Vagina (tissue), 2 donors: ENCODE measurements at regions not wholly inside any gene's neighbourhood (a gene's known extent, or its start where the extent isn't known, plus 50 kb on each side); places are given as distances from the start of the nearest gene placed in this dataset.

ENCODE experiments used
- DNase-seq, 2 donors: peaks; one replicate each; pipeline ENCODE4 v3.0.0-alpha.2; 2017; ENCODE audit errors: extremely low spot score in 2 of 2
- H3K27ac ChIP-seq: fragments of 200-600 bp; sonication (generic); one replicate; pipeline ENCODE4 v1.5.1; 2019
- H3K27me3 ChIP-seq: fragments of 200-600 bp; sonication (generic); one replicate; pipeline ENCODE4 v1.5.1; 2019
- H3K36me3 ChIP-seq, 2 donors: fragments of 200-600 bp; sonication (generic); one replicate each; pipeline ENCODE4 v1.5.1; 2017 to 2019
- H3K4me1 ChIP-seq: fragments of 200-600 bp; sonication (generic); one replicate; pipeline ENCODE4 v1.5.1; 2019
- H3K4me3 ChIP-seq, 2 donors: fragments of 200-600 bp; sonication (generic); 1 replicate in 1 of 2; 2 replicates in 1 of 2; pipeline ENCODE4 v1.5.1; 2016 to 2019
- H3K9me3 ChIP-seq: fragments of 200-600 bp; sonication (generic); one replicate; pipeline ENCODE4 v1.5.1; 2019
- CTCF ChIP-seq, 3 experiments: fragments of 450-650 bp in 2 of 3; fragments of 200-600 bp in 1 of 3; sonication (generic) in 1 of 3; IDR thresholded peaks; one replicate each; pipeline ENCODE4 v1.5.1; 2017 to 2019; ENCODE audit warnings: antibody characterized with exemption in 3 of 3, mild to moderate bottlenecking in 2 of 3, moderate library complexity in 2 of 3
- POLR2A ChIP-seq, 2 donors: fragments of 450-650 bp; IDR thresholded peaks; one replicate each; pipeline ENCODE4 v1.6.1; 2017; ENCODE audit warnings: antibody characterized with exemption in 2 of 2, mild to moderate bottlenecking in 2 of 2, moderate library complexity in 2 of 2
- POLR2AphosphoS5 ChIP-seq, 2 donors: sonication (generic); formaldehyde crosslinking; IDR thresholded peaks; one replicate each; pipeline ENCODE4 v1.9.0; 2017; ENCODE audit warnings: antibody characterized with exemption in 2 of 2, mild to moderate bottlenecking in 2 of 2, low read depth in 1 of 2; ENCODE audit not compliant: insufficient read depth in 1 of 2
- intact Hi-C: fragments of 100-400 bp; cut with DNase I; formaldehyde crosslinking; loops from one replicate; pipeline ENCODE4 v1.15.1; 2023

- no peaks in the 10 kb centered on the region for H3K9me3 ChIP-seq
- intact Hi-C loops = no loop called here
- no peaks in the 10 kb centered on the region for H3K36me3 ChIP-seq
- TF ChIP-seq CTCF (IDR thresholded peaks at IDR 0.05) (no peak), POLR2A (IDR thresholded peaks at IDR 0.05) (no peak), POLR2AphosphoS5 (IDR thresholded peaks at IDR 0.05; ENCODE audit: insufficient read depth in 1 of 2, low read depth in 1 of 2) (no peak)
- no peaks in the 10 kb centered on the region for H3K27me3 ChIP-seq
- no peak overlapping the region for H3K27ac ChIP-seq
- no peaks in the 10 kb centered on the region for H3K4me1 ChIP-seq
- DNase-seq = no peak
- H3K4me3 ChIP-seq = no peak overlapping the region
Observed at GRCh38 chr4:18816228-18816895, 794.8 kb upstream of the LCORL start.

GRCh38 chr4:18815779-18816173, 794.2 kb upstream of the LCORL start:
- TF ChIP-seq POLR2AphosphoS5 (IDR thresholded peaks at IDR 0.05; ENCODE audit: insufficient read depth in 1 of 2, low read depth in 1 of 2) (no peak), CTCF (IDR thresholded peaks at IDR 0.05) (no peak), POLR2A (IDR thresholded peaks at IDR 0.05) (no peak)
- Histone ChIP-seq H3K4me3 (no peak overlapping the region), H3K36me3 (no peaks in the 10 kb centered on the region), H3K27me3 (no peaks in the 10 kb centered on the region), H3K4me1 (no peaks in the 10 kb centered on the region), H3K9me3 (no peaks in the 10 kb centered on the region), H3K27ac (no peak overlapping the region)
- intact Hi-C loops = no loop called here
- no peak for DNase-seq

GRCh38 chr4:18815081-18815778, 793.7 kb upstream of the LCORL start:
- no peak for DNase-seq
- TF ChIP-seq POLR2AphosphoS5 (IDR thresholded peaks at IDR 0.05; ENCODE audit: insufficient read depth in 1 of 2, low read depth in 1 of 2) (no peak), POLR2A (IDR thresholded peaks at IDR 0.05) (no peak)
- intact Hi-C loops = no loop called here

DNA sequence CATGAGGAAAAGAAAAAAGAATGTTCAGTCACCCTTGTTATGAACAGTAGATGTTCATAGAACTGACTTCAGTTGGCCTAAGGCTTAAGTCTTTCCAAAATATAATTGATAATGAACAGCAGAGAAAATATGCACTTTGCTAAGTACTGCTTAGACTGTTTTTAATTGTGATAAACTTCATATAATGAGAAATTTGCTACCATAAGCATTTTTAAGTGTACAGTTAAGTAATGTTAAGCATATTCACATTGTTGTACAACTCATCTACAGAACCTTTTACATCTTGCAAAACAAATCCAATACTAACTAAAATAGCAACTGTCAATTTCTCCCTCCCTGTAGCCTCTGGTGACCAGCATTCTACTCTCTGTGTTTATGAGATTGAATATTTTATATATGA, 792.2 kb upstream of the LCORL start:
- H3K27ac ChIP-seq = no peak overlapping the region
- no peaks in the 10 kb centered on the region for H3K9me3 ChIP-seq
- no peak for TF ChIP-seq POLR2AphosphoS5 (IDR thresholded peaks at IDR 0.05; ENCODE audit: insufficient read depth in 1 of 2, low read depth in 1 of 2)
- TF ChIP-seq CTCF (IDR thresholded peaks at IDR 0.05) = no peak
- TF ChIP-seq POLR2A (IDR thresholded peaks at IDR 0.05) = no peak
- no peaks in the 10 kb centered on the region for H3K4me1 ChIP-seq
- no peaks in the 10 kb centered on the region for H3K36me3 ChIP-seq
- DNase-seq = no peak
- H3K27me3 ChIP-seq = no peaks in the 10 kb centered on the region
- no peak overlapping the region for H3K4me3 ChIP-seq
- intact Hi-C loops = no loop called here

More at GRCh38 chr4:18815081-18815778, 793.7 kb upstream of the LCORL start:
- Histone ChIP-seq H3K27me3 (no peaks in the 10 kb centered on the region), H3K9me3 (no peaks in the 10 kb centered on the region), H3K4me3 (no peak overlapping the region), H3K4me1 (no peaks in the 10 kb centered on the region), H3K27ac (no peak overlapping the region), H3K36me3 (no peaks in the 10 kb centered on the region)

DNA sequence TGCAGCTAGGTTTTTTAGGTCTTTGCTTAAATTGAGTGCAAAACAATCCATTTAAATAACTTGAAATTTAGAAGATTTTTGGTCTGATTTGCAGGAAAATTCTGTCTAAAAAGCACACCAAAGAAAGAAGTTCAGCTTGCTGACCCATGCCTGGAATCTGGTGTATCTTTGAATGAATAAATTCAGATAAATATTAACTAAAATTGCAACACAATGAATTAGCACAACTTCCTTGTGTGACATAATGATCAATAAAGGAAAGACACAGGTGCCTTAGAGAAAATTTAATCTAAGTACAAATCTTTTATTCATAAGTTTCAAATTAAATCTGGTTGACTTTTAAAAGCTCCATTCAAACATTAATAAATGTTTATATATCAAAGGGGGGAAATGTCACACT, 791.5 kb upstream of the LCORL start:
- H3K4me1 ChIP-seq = no peaks in the 10 kb centered on the region
- intact Hi-C loops = no loop called here
- H3K4me3 ChIP-seq = no peak overlapping the region
- no peaks in the 10 kb centered on the region for H3K36me3 ChIP-seq
- H3K27me3 ChIP-seq = no peaks in the 10 kb centered on the region
- no peak for DNase-seq
- no peak overlapping the region for H3K27ac ChIP-seq
- TF ChIP-seq POLR2AphosphoS5 (IDR thresholded peaks at IDR 0.05; ENCODE audit: insufficient read depth in 1 of 2, low read depth in 1 of 2) (no peak), CTCF (IDR thresholded peaks at IDR 0.05) (no peak), POLR2A (IDR thresholded peaks at IDR 0.05) (no peak)
- no peaks in the 10 kb centered on the region for H3K9me3 ChIP-seq
